ENCODE measurements at regions not wholly inside any gene's neighbourhood (a gene's known extent, or its start where the extent isn't known, plus 50 kb on each side); places are given as distances from the start of the nearest gene placed in this dataset.
A peak's percentile ranks its signal among the peaks of the same experiment; 100 is the strongest.
"Not testable (repeated sequence)": the region's sequence is repeated elsewhere in the genome, so short reads cannot be mapped to it uniquely, and the experiment has no call there.

- no peak for DNase-seq
These were observed 95.6 kb downstream of the RRAGB start for GRCh38 chrX:55813150-55813549.

GRCh38 chrX:55815546-55815945, 98.0 kb downstream of the RRAGB start:
- no peak for DNase-seq

GRCh38 chrX:55816023-55816422, 98.5 kb downstream of the RRAGB start:
- DNase-seq = no peak

- no peak for DNase-seq
These were observed 101.3 kb downstream of the RRAGB start for GRCh38 chrX:55818673-55819375.

- DNase-seq = no peak
These were observed 121.9 kb downstream of the RRAGB start for GRCh38 chrX:55839485-55839884.

GRCh38 chrX:55841962-55842752, 124.6 kb downstream of the RRAGB start:
- no peak for DNase-seq

GRCh38 chrX:55866779-55867178, 149.2 kb downstream of the RRAGB start:
- DNase-seq = not testable (repeated sequence)

- DNase-seq = no peak
These were observed 149.7 kb downstream of the RRAGB start for GRCh38 chrX:55867181-55867651.

- DNase-seq = no peak
These were observed 150.2 kb downstream of the RRAGB start for GRCh38 chrX:55867708-55868107.

GRCh38 chrX:55874807-55875206, 157.3 kb downstream of the RRAGB start:
- no peak for DNase-seq

GRCh38 chrX:55883541-55883940, 166.0 kb downstream of the RRAGB start:
- DNase-seq = not testable (repeated sequence)

- peak in 2 of 3 donors; percentile 24 to 64 for DNase-seq
These were observed 190.5 kb downstream of the RRAGB start for GRCh38 chrX:55907968-55908607.

- DNase-seq = peak in 2 of 3 donors; percentile 7 to 61
These were observed 191.2 kb downstream of the RRAGB start for GRCh38 chrX:55908661-55909212.

GRCh38 chrX:55919367-55920221, 202.0 kb downstream of the RRAGB start:
- no peak for DNase-seq

GRCh38 chrX:55924574-55924973, 207.0 kb downstream of the RRAGB start:
- DNase-seq = no peak

- not testable (repeated sequence) for DNase-seq
These were observed 211.0 kb downstream of the RRAGB start for GRCh38 chrX:55928529-55928928.

Measured in muscle of back (tissue), 3 donors.